Activated CD8-positive, alpha-beta T cell treated with anti-CD3 and anti-CD28 coated beads for 36 hours (primary cell): ENCODE measurements at regions not wholly inside any gene's neighbourhood (a gene's known extent, or its start where the extent isn't known, plus 50 kb on each side); places are given as distances from the start of the nearest gene placed in this dataset.
"Not testable (repeated sequence)": the region's sequence is repeated elsewhere in the genome, so short reads cannot be mapped to it uniquely, and the experiment has no call there.

ENCODE experiments used
- ATAC-seq: fragments of 200-7000 bp; cut with Tn5 transposase; one replicate; pipeline ENCODE4 v1.10.0; 2021; ENCODE audit warnings: mild to moderate bottlenecking, moderate library complexity
- CTCF ChIA-PET: fragments of 350-600 bp; sonication (Branson Sonifier 250); formaldehyde crosslinking; loops from one replicate; lab custom pipeline; 2021; ENCODE audit warnings: antibody characterized with exemption; lab: Charles Lee
- POLR2A ChIA-PET: fragments of 350-600 bp; sonication (Branson Sonifier 250); formaldehyde crosslinking; loops from one replicate; lab custom pipeline; 2021; ENCODE audit warnings: antibody characterized with exemption; lab: Charles Lee
- DNase-seq: peaks from one replicate; pipeline ENCODE4 v3.0.0-alpha.2; 2020
- H3K27ac Mint-ChIP-seq: one replicate; pipeline ENCODE4 v1.8.0; 2021; ENCODE audit warnings: mild to moderate bottlenecking, mixed read lengths
- H3K27me3 Mint-ChIP-seq: one replicate; pipeline ENCODE4 v1.8.0; 2021; ENCODE audit warnings: mixed read lengths
- H3K36me3 Mint-ChIP-seq: one replicate; pipeline ENCODE4 v1.8.0; 2021; ENCODE audit warnings: low read depth, mixed read lengths
- H3K4me1 Mint-ChIP-seq: one replicate; pipeline ENCODE4 v1.8.0; 2021; ENCODE audit warnings: low read depth, mixed read lengths
- H3K4me3 Mint-ChIP-seq: one replicate; pipeline ENCODE4 v1.8.0; 2021; ENCODE audit warnings: mild to moderate bottlenecking, moderate library complexity, mixed read lengths
- H3K9me3 Mint-ChIP-seq: one replicate; pipeline ENCODE4 v1.8.0; 2021; ENCODE audit warnings: mixed read lengths
- intact Hi-C: fragments of 100-400 bp; cut with micrococcal nuclease; formaldehyde crosslinking; loops from one replicate; pipeline ENCODE4 v1.10.0; 2022
- TF ChIP-seq, protein P1 (sequence below): fragments of 200-600 bp; IDR thresholded peaks from one replicate; pipeline ENCODE4 v1.8.0; 2022; ENCODE audit warnings: antibody characterized with exemption, mild to moderate bottlenecking

DNA sequence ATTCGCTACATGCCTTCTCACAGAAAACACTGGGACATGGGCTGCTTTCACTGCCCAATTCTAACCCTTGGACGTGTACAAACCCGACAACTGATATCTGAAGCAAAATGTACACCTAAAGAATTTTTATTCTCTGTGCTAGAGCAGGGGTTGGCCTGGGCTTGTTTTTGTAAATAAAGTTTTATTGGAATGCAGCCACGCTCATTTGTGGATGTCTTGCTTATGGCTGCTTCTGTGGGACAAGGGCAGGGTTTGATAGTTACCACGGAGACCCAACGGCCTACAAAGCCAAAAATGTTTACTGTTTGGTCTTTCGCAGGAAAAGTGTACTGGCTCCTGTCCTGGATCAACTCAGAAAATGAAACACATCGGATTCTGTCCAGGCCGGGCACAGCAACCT lies 58.1 kb upstream of the APCDD1L start:
- TF ChIP-seq, protein P1, sequence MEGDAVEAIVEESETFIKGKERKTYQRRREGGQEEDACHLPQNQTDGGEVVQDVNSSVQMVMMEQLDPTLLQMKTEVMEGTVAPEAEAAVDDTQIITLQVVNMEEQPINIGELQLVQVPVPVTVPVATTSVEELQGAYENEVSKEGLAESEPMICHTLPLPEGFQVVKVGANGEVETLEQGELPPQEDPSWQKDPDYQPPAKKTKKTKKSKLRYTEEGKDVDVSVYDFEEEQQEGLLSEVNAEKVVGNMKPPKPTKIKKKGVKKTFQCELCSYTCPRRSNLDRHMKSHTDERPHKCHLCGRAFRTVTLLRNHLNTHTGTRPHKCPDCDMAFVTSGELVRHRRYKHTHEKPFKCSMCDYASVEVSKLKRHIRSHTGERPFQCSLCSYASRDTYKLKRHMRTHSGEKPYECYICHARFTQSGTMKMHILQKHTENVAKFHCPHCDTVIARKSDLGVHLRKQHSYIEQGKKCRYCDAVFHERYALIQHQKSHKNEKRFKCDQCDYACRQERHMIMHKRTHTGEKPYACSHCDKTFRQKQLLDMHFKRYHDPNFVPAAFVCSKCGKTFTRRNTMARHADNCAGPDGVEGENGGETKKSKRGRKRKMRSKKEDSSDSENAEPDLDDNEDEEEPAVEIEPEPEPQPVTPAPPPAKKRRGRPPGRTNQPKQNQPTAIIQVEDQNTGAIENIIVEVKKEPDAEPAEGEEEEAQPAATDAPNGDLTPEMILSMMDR = no peak
- Mint-ChIP-seq H3K27ac (no peak overlapping the region), H3K4me1 (no peaks in the 10 kb centered on the region), H3K9me3 (no peaks in the 10 kb centered on the region), H3K27me3 (peaks cover 6% of the 10 kb centered on the region), H3K36me3 (no peaks in the 10 kb centered on the region), H3K4me3 (no peak overlapping the region)
- DNase-seq (no peak), ATAC-seq (no peak)
- intact Hi-C loops = no loop called here
- ChIA-PET CTCF (no interaction called here), POLR2A (no interaction called here)

DNA sequence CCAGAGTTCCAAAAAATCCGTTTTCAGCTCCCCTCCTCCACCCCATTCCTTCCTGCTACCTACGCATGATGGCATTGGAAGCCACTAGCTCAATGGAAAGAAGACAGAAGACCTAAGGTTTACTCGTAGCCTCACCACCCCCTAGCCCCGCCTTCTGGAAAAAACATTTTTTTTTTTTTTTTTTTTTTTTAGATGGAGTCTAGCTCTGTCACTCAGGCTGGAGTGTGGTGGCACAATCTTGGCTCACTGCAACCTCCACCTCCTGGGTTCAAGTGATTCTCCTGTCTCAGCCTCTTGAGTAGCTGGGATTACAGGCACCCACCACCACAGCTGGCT lies 57.2 kb upstream of the APCDD1L start:
- POLR2A ChIA-PET, DNase-seq, H3K9me3 Mint-ChIP-seq, intact Hi-C loops, CTCF ChIA-PET, H3K4me3 Mint-ChIP-seq, H3K27ac Mint-ChIP-seq, H3K27me3 Mint-ChIP-seq, H3K4me1 Mint-ChIP-seq, ATAC-seq, H3K36me3 Mint-ChIP-seq: not testable (repeated sequence)

DNA sequence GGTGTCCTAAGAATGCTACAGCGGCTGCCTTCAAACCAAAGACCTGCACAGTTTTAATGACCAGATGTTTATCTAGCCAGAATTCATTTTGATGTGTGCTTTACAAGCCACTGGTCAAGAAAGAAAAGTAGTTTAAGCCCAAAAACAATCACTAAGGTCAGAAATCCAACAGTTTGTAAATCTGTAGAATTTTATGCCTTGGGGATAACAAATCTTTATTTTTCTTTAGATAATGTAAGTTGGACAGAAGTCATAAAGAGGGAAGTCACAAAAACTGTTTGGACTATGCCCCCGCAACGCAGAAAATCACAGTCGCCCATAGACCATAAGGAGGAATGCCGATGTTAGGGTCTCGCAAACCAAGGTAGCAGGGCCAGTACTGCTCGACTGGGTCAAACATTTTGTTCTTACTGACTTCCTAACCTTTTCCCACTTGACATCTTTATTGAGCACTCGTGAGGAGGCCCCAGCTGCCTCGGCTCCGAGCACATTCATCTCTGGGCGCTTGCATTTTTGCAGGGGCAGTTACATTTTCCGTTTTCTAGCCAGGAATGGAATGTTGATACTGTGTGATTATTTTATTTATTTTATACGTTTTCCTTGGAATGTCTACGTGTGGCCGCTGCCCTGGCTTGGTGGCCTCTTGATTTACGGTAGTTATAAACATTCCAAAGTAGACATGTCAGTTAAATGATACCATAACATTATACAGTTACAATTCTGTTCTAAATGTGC lies 56.7 kb upstream of the APCDD1L start:
- ATAC-seq (no peak), DNase-seq (no peak)
- ChIA-PET CTCF (no interaction called here), POLR2A (no interaction called here)
- Mint-ChIP-seq H3K27me3 (peaks cover 3% of the 10 kb centered on the region), H3K27ac (no peak overlapping the region), H3K4me3 (no peak overlapping the region), H3K9me3 (no peaks in the 10 kb centered on the region), H3K4me1 (peaks cover 2% of the 10 kb centered on the region), H3K36me3 (no peaks in the 10 kb centered on the region)
- intact Hi-C loops = no loop called here
- TF ChIP-seq, protein P1 = no peak

DNA sequence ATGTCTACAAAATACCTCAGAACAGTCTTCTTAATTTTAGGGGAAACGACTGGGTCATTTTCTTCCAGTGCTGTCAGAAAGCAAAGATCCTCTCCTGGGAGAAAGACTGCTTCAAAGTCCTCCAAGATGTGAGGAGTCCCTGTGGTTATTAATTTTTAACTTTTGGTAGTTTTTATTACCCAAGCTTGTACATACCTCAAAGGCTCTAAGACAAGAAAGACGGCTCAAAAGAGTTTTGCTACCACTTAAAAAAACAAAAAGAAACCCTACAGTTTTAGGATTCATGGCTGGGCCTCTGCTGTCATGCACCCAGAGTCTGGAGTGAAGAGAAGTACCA lies 56.1 kb upstream of the APCDD1L start:
- POLR2A ChIA-PET = no interaction called here
- Mint-ChIP-seq H3K36me3 (no peaks in the 10 kb centered on the region), H3K9me3 (no peaks in the 10 kb centered on the region), H3K27me3 (peaks cover 3% of the 10 kb centered on the region), H3K4me1 (peaks cover 2% of the 10 kb centered on the region), H3K27ac (no peak overlapping the region), H3K4me3 (no peak overlapping the region)
- CTCF ChIA-PET = no interaction called here
- ATAC-seq = no peak
- DNase-seq = no peak
- TF ChIP-seq, protein P1 = no peak
- intact Hi-C loops = no loop called here

DNA sequence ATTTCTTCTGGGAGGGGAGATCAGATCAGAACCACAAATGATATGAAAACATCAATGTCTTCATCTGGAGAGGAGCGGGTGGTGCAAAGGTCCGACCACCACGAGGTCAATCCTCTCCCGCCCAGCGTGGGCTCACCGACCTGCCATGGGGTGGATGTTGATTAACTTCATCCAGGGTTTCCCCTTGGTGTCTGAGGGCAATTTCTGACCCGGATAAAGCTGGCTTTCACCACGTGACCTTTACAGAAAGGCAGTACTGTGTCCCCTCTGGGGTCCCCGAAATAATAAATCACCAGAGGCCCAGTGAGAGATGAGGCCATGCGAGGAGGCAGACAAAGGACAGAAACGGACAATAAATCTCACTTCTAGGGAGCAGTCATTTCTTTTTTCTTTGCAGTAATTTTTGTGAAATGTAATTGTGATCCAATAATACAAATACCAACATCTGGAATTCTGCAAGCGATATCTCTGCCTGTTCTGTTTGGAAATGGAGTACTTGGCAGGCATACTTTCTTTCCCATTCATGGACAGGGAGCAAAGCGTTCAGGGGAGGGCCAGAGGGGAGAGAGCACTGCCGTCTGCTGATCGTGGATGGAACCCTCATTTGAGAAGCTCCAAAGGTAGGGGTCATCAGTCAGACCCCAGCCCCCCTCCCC lies 55.1 kb upstream of the APCDD1L start:
- Mint-ChIP-seq H3K4me1 (peaks cover 2% of the 10 kb centered on the region), H3K9me3 (no peaks in the 10 kb centered on the region), H3K4me3 (no peak overlapping the region), H3K27ac (no peak overlapping the region), H3K36me3 (no peaks in the 10 kb centered on the region), H3K27me3 (peaks cover 3% of the 10 kb centered on the region)
- ATAC-seq (no peak), DNase-seq (no peak)
- TF ChIP-seq, protein P1 = no peak
- intact Hi-C loops = no loop called here
- POLR2A ChIA-PET = no interaction called here
- CTCF ChIA-PET = no interaction called here
